ENCODE measurements at regions not wholly inside any gene's neighbourhood (a gene's known extent, or its start where the extent isn't known, plus 50 kb on each side); places are given as distances from the start of the nearest gene placed in this dataset.
A peak's percentile ranks its signal among the peaks of the same experiment; 100 is the strongest.
"Not testable (repeated sequence)": the region's sequence is repeated elsewhere in the genome, so short reads cannot be mapped to it uniquely, and the experiment has no call there.

- TF ChIP-seq CTCF (IDR thresholded peaks at IDR 0.05 in 2 of 3, conservative IDR thresholded peaks at IDR 0.05 in 1 of 3; ENCODE audit: borderline replicate concordance in 1 of 3, insufficient read depth in 1 of 3, low read depth in 2 of 3, low read length in 2 of 3) = no peak
- peak; percentile 98 for TF ChIP-seq CBX3 (IDR thresholded peaks at IDR 0.05; ENCODE audit: low read depth)
- peak; percentile 57; the same call in 1 of the 2 replicates for TF ChIP-seq ZFX (IDR thresholded peaks at IDR 0.05)
- peak; percentile 92 for TF ChIP-seq EGR1 (IDR thresholded peaks at IDR 0.05; ENCODE audit: low read depth)
- TF ChIP-seq RAD21 (IDR thresholded peaks at IDR 0.05; ENCODE audit: low read depth) = no peak
Observed at GRCh38 chrX:73943693-73944562, 91.4 kb upstream of the XIST start (continued).

GRCh38 chrX:73940893-73941470, 88.5 kb upstream of the XIST start:
- Histone ChIP-seq H3K4me2 (ENCODE audit: low read length) (no peak overlapping the region), H3K9me2 (ENCODE audit: insufficient read depth) (no peaks in the 10 kb centered on the region), H2AFZ (ENCODE audit: low read depth, low read length, poor library complexity, severe bottlenecking) (no peak overlapping the region), H3K9ac (ENCODE audit: low read length) (no peak overlapping the region), H4K20me1 (ENCODE audit: insufficient read depth) (no peaks in the 10 kb centered on the region), H3K27me3 (ENCODE audit: insufficient read depth, low read length) (no peaks in the 10 kb centered on the region), H3K4me1 (ENCODE audit: control insufficient read depth in 1 of 2, insufficient read depth in 2 of 2, low read length in 2 of 2) (peaks cover 2 to 3% of the 10 kb centered on the region in 2 experiments; a peak in 1 of 4 replicates), H3K79me2 (ENCODE audit: insufficient read depth, low read length) (peaks cover 18% of the 10 kb centered on the region), H3K9me3 (ENCODE audit: control insufficient read depth in 1 of 2, insufficient read depth in 1 of 2, low read depth in 1 of 2, low read length in 2 of 2) (no peaks in the 10 kb centered on the region), H3K27ac (ENCODE audit: low read depth, low read length) (no peak overlapping the region), H3K4me3 (replicated peaks in 1 of 2; ENCODE audit: low read depth in 1 of 2, low read length in 2 of 2) (no peak overlapping the region), H3K36me3 (ENCODE audit: control insufficient read depth in 1 of 2, insufficient read depth in 2 of 2, low read length in 2 of 2) (no peaks in the 10 kb centered on the region)
- no TSS peak for BruUV-seq (replicated peaks)
- POLR2A ChIA-PET = no interaction called here
- RAD21 ChIA-PET (ENCODE audit: low non-redundant PET in 1 of 2, low total read pairs in 2 of 2, uncharacterized antibody in 2 of 2, unreplicated experiment in 2 of 2) = no interaction called here
- CTCF ChIA-PET = no interaction called here
- no peak for DNase-seq (ENCODE audit: low read depth, low spot score)
- no peak for ATAC-seq
- no peak for TF ChIP-seq JUND (IDR thresholded peaks at IDR 0.05)
- TF ChIP-seq ZFX (IDR thresholded peaks at IDR 0.05) = no peak
- TF ChIP-seq ATF3 (IDR thresholded peaks at IDR 0.05) = no peak
- intact Hi-C loops (cut with micrococcal nuclease) = no loop called here

- H4K20me1 ChIP-seq (ENCODE audit: insufficient read depth); H2AFZ ChIP-seq (ENCODE audit: low read depth, low read length, poor library complexity, severe bottlenecking); H3K4me1 ChIP-seq (ENCODE audit: control insufficient read depth in 1 of 2, insufficient read depth in 2 of 2, low read length in 2 of 2); intact Hi-C loops (cut with micrococcal nuclease); H3K4me2 ChIP-seq (ENCODE audit: low read length); H3K79me2 ChIP-seq (ENCODE audit: insufficient read depth, low read length); H3K27me3 ChIP-seq (ENCODE audit: insufficient read depth, low read length); ATAC-seq; BruUV-seq (replicated peaks); H3K9ac ChIP-seq (ENCODE audit: low read length); POLR2A ChIA-PET; H3K4me3 ChIP-seq (replicated peaks in 1 of 2; ENCODE audit: low read depth in 1 of 2, low read length in 2 of 2); CTCF ChIA-PET; H3K9me3 ChIP-seq (ENCODE audit: control insufficient read depth in 1 of 2, insufficient read depth in 1 of 2, low read depth in 1 of 2, low read length in 2 of 2); DNase-seq (ENCODE audit: low read depth, low spot score); H3K36me3 ChIP-seq (ENCODE audit: control insufficient read depth in 1 of 2, insufficient read depth in 2 of 2, low read length in 2 of 2); RAD21 ChIA-PET (ENCODE audit: low non-redundant PET in 1 of 2, low total read pairs in 2 of 2, uncharacterized antibody in 2 of 2, unreplicated experiment in 2 of 2); H3K27ac ChIP-seq (ENCODE audit: low read depth, low read length); H3K9me2 ChIP-seq (ENCODE audit: insufficient read depth): not testable (repeated sequence)
Observed at GRCh38 chrX:73937843-73938242, 85.3 kb upstream of the XIST start.
